GM23338 (cell line): ENCODE measurements at regions not wholly inside any gene's neighbourhood (a gene's known extent, or its start where the extent isn't known, plus 50 kb on each side); places are given as distances from the start of the nearest gene placed in this dataset.

Source experiments
- TF ChIP-seq, protein P1 (sequence below), 2 experiments: fragments of 200-600 bp in 1 of 2; sonication (generic) in 1 of 2; conservative IDR thresholded peaks; 2 replicates each; pipeline versions ENCODE4 v1.5.1 to v1.6.1; 2016 to 2017; ENCODE audit warnings: antibody characterized with exemption in 2 of 2, low read depth in 2 of 2, mild to moderate bottlenecking in 2 of 2, moderate library complexity in 1 of 2
- TF ChIP-seq, protein P2 (sequence below): IDR thresholded peaks from one replicate; pipeline ENCODE4 v1.6.1; 2018; ENCODE audit warnings: antibody characterized with exemption; ENCODE audit not compliant: unreplicated experiment

GRCh38 chr5:107118184-107119019 is 552.3 kb downstream of the EFNA5 start:
- TF ChIP-seq, protein P1, sequence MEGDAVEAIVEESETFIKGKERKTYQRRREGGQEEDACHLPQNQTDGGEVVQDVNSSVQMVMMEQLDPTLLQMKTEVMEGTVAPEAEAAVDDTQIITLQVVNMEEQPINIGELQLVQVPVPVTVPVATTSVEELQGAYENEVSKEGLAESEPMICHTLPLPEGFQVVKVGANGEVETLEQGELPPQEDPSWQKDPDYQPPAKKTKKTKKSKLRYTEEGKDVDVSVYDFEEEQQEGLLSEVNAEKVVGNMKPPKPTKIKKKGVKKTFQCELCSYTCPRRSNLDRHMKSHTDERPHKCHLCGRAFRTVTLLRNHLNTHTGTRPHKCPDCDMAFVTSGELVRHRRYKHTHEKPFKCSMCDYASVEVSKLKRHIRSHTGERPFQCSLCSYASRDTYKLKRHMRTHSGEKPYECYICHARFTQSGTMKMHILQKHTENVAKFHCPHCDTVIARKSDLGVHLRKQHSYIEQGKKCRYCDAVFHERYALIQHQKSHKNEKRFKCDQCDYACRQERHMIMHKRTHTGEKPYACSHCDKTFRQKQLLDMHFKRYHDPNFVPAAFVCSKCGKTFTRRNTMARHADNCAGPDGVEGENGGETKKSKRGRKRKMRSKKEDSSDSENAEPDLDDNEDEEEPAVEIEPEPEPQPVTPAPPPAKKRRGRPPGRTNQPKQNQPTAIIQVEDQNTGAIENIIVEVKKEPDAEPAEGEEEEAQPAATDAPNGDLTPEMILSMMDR (conservative IDR thresholded peaks at IDR 0.05; ENCODE audit: low read depth in 2 of 2): no peak
- TF ChIP-seq, protein P2, sequence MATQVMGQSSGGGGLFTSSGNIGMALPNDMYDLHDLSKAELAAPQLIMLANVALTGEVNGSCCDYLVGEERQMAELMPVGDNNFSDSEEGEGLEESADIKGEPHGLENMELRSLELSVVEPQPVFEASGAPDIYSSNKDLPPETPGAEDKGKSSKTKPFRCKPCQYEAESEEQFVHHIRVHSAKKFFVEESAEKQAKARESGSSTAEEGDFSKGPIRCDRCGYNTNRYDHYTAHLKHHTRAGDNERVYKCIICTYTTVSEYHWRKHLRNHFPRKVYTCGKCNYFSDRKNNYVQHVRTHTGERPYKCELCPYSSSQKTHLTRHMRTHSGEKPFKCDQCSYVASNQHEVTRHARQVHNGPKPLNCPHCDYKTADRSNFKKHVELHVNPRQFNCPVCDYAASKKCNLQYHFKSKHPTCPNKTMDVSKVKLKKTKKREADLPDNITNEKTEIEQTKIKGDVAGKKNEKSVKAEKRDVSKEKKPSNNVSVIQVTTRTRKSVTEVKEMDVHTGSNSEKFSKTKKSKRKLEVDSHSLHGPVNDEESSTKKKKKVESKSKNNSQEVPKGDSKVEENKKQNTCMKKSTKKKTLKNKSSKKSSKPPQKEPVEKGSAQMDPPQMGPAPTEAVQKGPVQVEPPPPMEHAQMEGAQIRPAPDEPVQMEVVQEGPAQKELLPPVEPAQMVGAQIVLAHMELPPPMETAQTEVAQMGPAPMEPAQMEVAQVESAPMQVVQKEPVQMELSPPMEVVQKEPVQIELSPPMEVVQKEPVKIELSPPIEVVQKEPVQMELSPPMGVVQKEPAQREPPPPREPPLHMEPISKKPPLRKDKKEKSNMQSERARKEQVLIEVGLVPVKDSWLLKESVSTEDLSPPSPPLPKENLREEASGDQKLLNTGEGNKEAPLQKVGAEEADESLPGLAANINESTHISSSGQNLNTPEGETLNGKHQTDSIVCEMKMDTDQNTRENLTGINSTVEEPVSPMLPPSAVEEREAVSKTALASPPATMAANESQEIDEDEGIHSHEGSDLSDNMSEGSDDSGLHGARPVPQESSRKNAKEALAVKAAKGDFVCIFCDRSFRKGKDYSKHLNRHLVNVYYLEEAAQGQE: no peak
